K562 (cell line): ENCODE measurements at regions not wholly inside any gene's neighbourhood (a gene's known extent, or its start where the extent isn't known, plus 50 kb on each side); places are given as distances from the start of the nearest gene placed in this dataset.

Experiments used
- ATAC-seq: fragments of 200-7000 bp; cut with Tn5 transposase; 3 replicates; pipeline ENCODE4 v1.9.1; 2020; ENCODE audit warnings: moderate library complexity
- BruUV-seq: library from RNA; stranded (reverse); fragments of 400-500 nt; replicated peaks from 2 replicates; lab custom pipeline; 2021; lab: Mats Ljungman, UMichigan
- CTCF ChIA-PET: fragments of 300-600 bp; formaldehyde crosslinking; extraction: SDS; loops from one replicate; lab custom pipeline; 2021; ENCODE audit warnings: low intra/inter-chr PET ratio; lab: Yijun Ruan, JAX
- POLR2A ChIA-PET: fragments of 300-600, 350-650 bp; sonication (Branson Sonifier 250); formaldehyde crosslinking; extraction: SDS; loops from one replicate; lab custom pipeline; 2021; ENCODE audit warnings: antibody characterized with exemption, inconsistent platforms; lab: Yijun Ruan, JAX
- DNase-seq, 4 experiments: peaks; one replicate each; pipeline versions ENCODE4 v3.0.0 to v3.0.0-alpha.2; 2011 to 2018; ENCODE audit warnings: low spot score in 3 of 4, mixed read lengths in 3 of 4; ENCODE audit errors: extremely low read depth in 1 of 4
- FAIRE-seq: peaks from 2 replicates; lab custom pipeline; 2011; peaks lifted over from hg19 to GRCh38; lab: Jason Lieb, UNC
- H2AFZ ChIP-seq: 2 replicates; pipeline ENCODE4 v1.6.0; 2011; ENCODE audit warnings: low read depth, low read length, control low read depth, inconsistent platforms
- H3K27ac ChIP-seq: fragments of 200-600 bp; 3 replicates; pipeline ENCODE4 v1.8.0; 2011; ENCODE audit warnings: low read depth, mild to moderate bottlenecking, control low read depth, inconsistent platforms, low read length, moderate library complexity, mixed read lengths; ENCODE audit errors: extremely low read depth
- H3K27me3 ChIP-seq, 2 experiments: fragments of 300-600 bp in 1 of 2; 2 replicates in 1 of 2; 3 replicates in 1 of 2; pipeline versions ENCODE4 v1.6.0 to v1.8.0; 2011; ENCODE audit warnings: inconsistent platforms in 2 of 2, low read length in 2 of 2, mild to moderate bottlenecking in 1 of 2, mixed read lengths in 1 of 2, moderate library complexity in 1 of 2; ENCODE audit not compliant: control insufficient read depth in 2 of 2, insufficient read depth in 2 of 2
- H3K36me3 ChIP-seq: fragments of 300-600 bp; 3 replicates; pipeline ENCODE4 v1.8.0; 2011; ENCODE audit warnings: mild to moderate bottlenecking, low read length, inconsistent platforms; ENCODE audit not compliant: control insufficient read depth, insufficient read depth
- H3K4me1 ChIP-seq, 2 experiments: fragments of 200-600 bp in 1 of 2; replicated peaks in 1 of 2; 2 replicates in 1 of 2; 3 replicates in 1 of 2; pipeline versions ENCODE4 v1.5.1 to v1.8.0; 2011; ENCODE audit warnings: inconsistent platforms in 2 of 2, low read length in 2 of 2, mild to moderate bottlenecking in 1 of 2, mixed read lengths in 1 of 2, moderate library complexity in 1 of 2; ENCODE audit not compliant: control insufficient read depth in 2 of 2, insufficient read depth in 2 of 2
- H3K4me2 ChIP-seq: 2 replicates; pipeline ENCODE4 v1.6.1; 2011; ENCODE audit warnings: low read length, control low read depth, inconsistent platforms, mixed read lengths; ENCODE audit not compliant: insufficient read depth
- H3K4me3 ChIP-seq: fragments of 200-600 bp; sonication (generic), shearing (Covaris generic); 2 replicates; pipeline ENCODE4 v1.5.1; 2016; ENCODE audit warnings: control low read depth, inconsistent platforms
- H3K79me2 ChIP-seq: fragments of 200-600 bp; 3 replicates; pipeline ENCODE4 v1.8.0; 2011; ENCODE audit warnings: low read length, inconsistent platforms; ENCODE audit not compliant: control insufficient read depth, insufficient read depth
- H3K9ac ChIP-seq, 2 experiments: 2 replicates each; pipeline versions ENCODE4 v1.6.0 to v1.6.1; 2011; ENCODE audit warnings: low read depth in 2 of 2, low read length in 2 of 2, control low read depth in 1 of 2, inconsistent platforms in 1 of 2, mild to moderate bottlenecking in 1 of 2, mixed read lengths in 1 of 2; ENCODE audit not compliant: insufficient read depth in 1 of 2
- H3K9me1 ChIP-seq: one replicate; pipeline ENCODE4 v1.6.0; 2011; ENCODE audit warnings: inconsistent platforms, mild to moderate bottlenecking, low read length, moderate library complexity; ENCODE audit not compliant: control insufficient read depth, insufficient read depth
- H3K9me3 ChIP-seq: replicated peaks from 2 replicates; pipeline ENCODE4 v1.5.1; 2011; ENCODE audit warnings: low read depth, low read length, inconsistent platforms; ENCODE audit not compliant: control insufficient read depth, insufficient read depth
- H4K20me1 ChIP-seq: replicated peaks from 2 replicates; pipeline ENCODE4 v1.6.1; 2011; ENCODE audit warnings: low read length, inconsistent platforms, mixed read lengths; ENCODE audit not compliant: control insufficient read depth, insufficient read depth
- CTCF ChIP-seq, 3 experiments: IDR thresholded peaks in 2 of 3; conservative IDR thresholded peaks in 1 of 3; 2 replicates each; pipeline ENCODE4 v1.5.1; 2011 to 2012; ENCODE audit warnings: low read length in 3 of 3, mild to moderate bottlenecking in 3 of 3, control low read depth in 2 of 3, improper control_type of control experiment in 1 of 3, inconsistent platforms in 1 of 3, low read depth in 1 of 3, mixed read lengths in 1 of 3, moderate library complexity in 1 of 3; ENCODE audit not compliant: insufficient read depth in 2 of 3
- TBP ChIP-seq: optimal IDR thresholded peaks from 2 replicates; pipeline ENCODE3; 2011; ENCODE audit warnings: low read depth, low read length, improper control_type of control experiment
- ZNF780A ChIP-seq: fragments of 250-450 bp; sonication (Bioruptor Pico); IDR thresholded peaks from 2 replicates; pipeline ENCODE4 v1.5.0; 2021; ENCODE audit warnings: mild to moderate bottlenecking
- ZNF79 ChIP-seq: fragments of 250-450 bp; sonication (Bioruptor Pico); IDR thresholded peaks from 2 replicates; pipeline ENCODE4 v1.4.0; 2020; ENCODE audit warnings: low read depth, mild to moderate bottlenecking, moderate library complexity
- WGBS: fragments of 100-300 bp; shearing (Covaris generic); methylation state at CpG from one replicate; pipeline ENCODE4 v1.1.6; 2016; ENCODE audit warnings: low coverage, mixed read lengths; ENCODE audit not compliant: insufficient coverage; ENCODE audit errors: missing lambda C conversion rate; 5-methylcytosine and 5-hydroxymethylcytosine counted together
- in situ Hi-C: fragments of 300-500 bp; cut with MboI; formaldehyde crosslinking; loops from 4 replicates; pipeline ENCODE4 v1.15.0; 2018; ENCODE audit warnings: inconsistent platforms, mixed read lengths
- intact Hi-C: fragments of 100-400 bp; cut with micrococcal nuclease; formaldehyde crosslinking; loops from 2 replicates; pipeline ENCODE4 v1.14.2; 2022
- TF ChIP-seq, protein P1 (sequence below): fragments of 200-800 bp; sonication (Bioruptor generic); IDR thresholded peaks from 2 replicates; pipeline ENCODE4 v1.6.1; 2016; ENCODE audit warnings: missing genetic modification characterization, missing compliant biosample characterization

DNA sequence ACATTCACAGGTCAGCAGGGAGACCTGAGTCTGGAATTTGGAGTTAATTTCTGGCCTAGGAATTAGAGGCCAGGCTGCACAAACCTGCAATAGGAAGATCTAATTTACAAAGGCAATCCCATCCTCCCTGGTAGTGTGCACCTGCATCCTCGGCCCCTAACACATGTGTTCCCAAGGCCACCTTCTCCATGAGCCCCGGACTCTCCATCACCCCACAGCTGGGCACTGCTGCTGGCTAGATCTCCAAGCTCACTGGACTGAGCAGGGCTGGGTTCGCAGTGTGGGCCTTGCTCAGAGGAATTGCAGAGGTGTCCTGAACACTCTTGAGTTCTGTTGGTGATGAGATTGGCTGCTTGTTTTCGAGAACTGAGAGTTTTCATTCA lies 162.6 kb upstream of the TWIST2 start (continued):
- TF ChIP-seq ZNF780A (CRISPR knock-in tag) (no peak), TBP (no peak), ZNF79 (no peak)

DNA sequence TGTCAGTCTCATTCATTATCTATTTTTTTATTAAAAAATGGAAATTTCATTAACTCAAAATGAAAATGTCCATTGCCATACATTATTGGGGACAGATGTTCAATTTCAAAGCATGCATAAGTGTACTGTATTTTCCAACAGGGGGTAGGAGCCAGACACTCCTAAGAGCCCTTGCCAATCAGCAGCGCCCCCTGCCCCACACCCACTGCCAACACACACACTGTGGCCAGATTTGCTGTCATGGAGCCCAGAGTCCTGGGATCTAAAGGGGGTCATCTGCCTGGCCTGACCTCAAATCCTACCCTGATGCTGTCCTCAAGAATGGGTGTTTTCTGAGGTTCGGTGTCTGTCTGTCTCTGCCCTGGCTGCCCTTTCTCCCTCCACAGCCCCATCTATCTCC lies 162.2 kb upstream of the TWIST2 start:
- FAIRE-seq (no peak), DNase-seq (no peak), ATAC-seq (no peak)
- TF ChIP-seq, protein P1, sequence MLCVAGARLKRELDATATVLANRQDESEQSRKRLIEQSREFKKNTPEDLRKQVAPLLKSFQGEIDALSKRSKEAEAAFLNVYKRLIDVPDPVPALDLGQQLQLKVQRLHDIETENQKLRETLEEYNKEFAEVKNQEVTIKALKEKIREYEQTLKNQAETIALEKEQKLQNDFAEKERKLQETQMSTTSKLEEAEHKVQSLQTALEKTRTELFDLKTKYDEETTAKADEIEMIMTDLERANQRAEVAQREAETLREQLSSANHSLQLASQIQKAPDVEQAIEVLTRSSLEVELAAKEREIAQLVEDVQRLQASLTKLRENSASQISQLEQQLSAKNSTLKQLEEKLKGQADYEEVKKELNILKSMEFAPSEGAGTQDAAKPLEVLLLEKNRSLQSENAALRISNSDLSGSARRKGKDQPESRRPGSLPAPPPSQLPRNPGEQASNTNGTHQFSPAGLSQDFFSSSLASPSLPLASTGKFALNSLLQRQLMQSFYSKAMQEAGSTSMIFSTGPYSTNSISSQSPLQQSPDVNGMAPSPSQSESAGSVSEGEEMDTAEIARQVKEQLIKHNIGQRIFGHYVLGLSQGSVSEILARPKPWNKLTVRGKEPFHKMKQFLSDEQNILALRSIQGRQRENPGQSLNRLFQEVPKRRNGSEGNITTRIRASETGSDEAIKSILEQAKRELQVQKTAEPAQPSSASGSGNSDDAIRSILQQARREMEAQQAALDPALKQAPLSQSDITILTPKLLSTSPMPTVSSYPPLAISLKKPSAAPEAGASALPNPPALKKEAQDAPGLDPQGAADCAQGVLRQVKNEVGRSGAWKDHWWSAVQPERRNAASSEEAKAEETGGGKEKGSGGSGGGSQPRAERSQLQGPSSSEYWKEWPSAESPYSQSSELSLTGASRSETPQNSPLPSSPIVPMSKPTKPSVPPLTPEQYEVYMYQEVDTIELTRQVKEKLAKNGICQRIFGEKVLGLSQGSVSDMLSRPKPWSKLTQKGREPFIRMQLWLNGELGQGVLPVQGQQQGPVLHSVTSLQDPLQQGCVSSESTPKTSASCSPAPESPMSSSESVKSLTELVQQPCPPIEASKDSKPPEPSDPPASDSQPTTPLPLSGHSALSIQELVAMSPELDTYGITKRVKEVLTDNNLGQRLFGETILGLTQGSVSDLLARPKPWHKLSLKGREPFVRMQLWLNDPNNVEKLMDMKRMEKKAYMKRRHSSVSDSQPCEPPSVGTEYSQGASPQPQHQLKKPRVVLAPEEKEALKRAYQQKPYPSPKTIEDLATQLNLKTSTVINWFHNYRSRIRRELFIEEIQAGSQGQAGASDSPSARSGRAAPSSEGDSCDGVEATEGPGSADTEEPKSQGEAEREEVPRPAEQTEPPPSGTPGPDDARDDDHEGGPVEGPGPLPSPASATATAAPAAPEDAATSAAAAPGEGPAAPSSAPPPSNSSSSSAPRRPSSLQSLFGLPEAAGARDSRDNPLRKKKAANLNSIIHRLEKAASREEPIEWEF (CRISPR knock-in tag), result no peak
- TF ChIP-seq CTCF (IDR thresholded peaks at IDR 0.05 in 2 of 3, conservative IDR thresholded peaks at IDR 0.05 in 1 of 3; ENCODE audit: insufficient read depth in 2 of 3, low read depth in 1 of 3, low read length in 3 of 3), result 0 out of 6 replicates have a peak, but pooled peaks of 1 of the 3 experiments have one; percentile 17
- no peaks in the 10 kb centered on the region for H3K4me1 ChIP-seq
- POLR2A ChIA-PET, result interaction anchor here (1.5 kb wide), 1 partner anchor 10 kb away, joined by 4 read pairs; no protein-coding TSS in a partner anchor
- H3K36me3 ChIP-seq, result no peaks in the 10 kb centered on the region
- no peak overlapping the region for H2AFZ ChIP-seq
- H3K27ac ChIP-seq, result no peak overlapping the region
- H3K79me2 ChIP-seq, result no peaks in the 10 kb centered on the region
- in situ Hi-C loops (no loop called here), intact Hi-C loops (no loop called here)
- H4K20me1 ChIP-seq, result no peaks in the 10 kb centered on the region; the same call in 1 of the 2 replicates
- no peaks in the 10 kb centered on the region for H3K9me3 ChIP-seq
- 0% methylated on average over 2 of the region's 2 CpGs for WGBS
- H3K9me1 ChIP-seq, result no peaks in the 10 kb centered on the region
- BruUV-seq, result no TSS peak
- H3K9ac ChIP-seq, result no peak overlapping the region
- CTCF ChIA-PET, result no interaction called here
- peaks cover 0 to 12% of the 10 kb centered on the region in 2 experiments; a peak in 3 of 5 replicates for H3K27me3 ChIP-seq
- H3K4me3 ChIP-seq, result no peak overlapping the region
- no peak overlapping the region for H3K4me2 ChIP-seq
